GM23338 (cell line): ENCODE measurements at regions not wholly inside any gene's neighbourhood (a gene's known extent, or its start where the extent isn't known, plus 50 kb on each side); places are given as distances from the start of the nearest gene placed in this dataset.

Experiments used
- ATAC-seq: fragments of 200-7000 bp; cut with Tn5 transposase; 3 replicates; pipeline ENCODE4 v1.9.1; 2020
- DNase-seq: peaks from one replicate; pipeline ENCODE4 v3.0.0-alpha.2; 2015; ENCODE audit warnings: low spot score
- H2AFZ ChIP-seq: fragments of 200-600 bp; sonication (generic); 2 replicates; pipeline ENCODE4 v1.8.0; 2016; ENCODE audit warnings: antibody characterized with exemption, mild to moderate bottlenecking, moderate library complexity
- H3F3A ChIP-seq: fragments of 200-600 bp; sonication (generic); replicated peaks from 2 replicates; pipeline ENCODE4 v1.8.0; 2017; ENCODE audit warnings: antibody characterized with exemption, mixed run types, low read depth
- H3K27ac ChIP-seq: fragments of 200-600 bp; sonication (generic); 2 replicates; pipeline ENCODE4 v1.6.1; 2016; ENCODE audit warnings: low read depth
- H3K27me3 ChIP-seq: fragments of 200-600 bp; sonication (generic); 2 replicates; pipeline ENCODE4 v1.8.0; 2016; ENCODE audit warnings: mild to moderate bottlenecking, mixed run types, moderate library complexity; ENCODE audit not compliant: insufficient read depth
- H3K36me3 ChIP-seq: fragments of 200-600 bp; sonication (generic); 2 replicates; pipeline ENCODE4 v1.8.0; 2016; ENCODE audit warnings: mild to moderate bottlenecking; ENCODE audit not compliant: insufficient read depth
- H3K4me1 ChIP-seq: fragments of 200-600 bp; sonication (generic); 2 replicates; pipeline ENCODE4 v1.8.0; 2016; ENCODE audit warnings: mild to moderate bottlenecking, moderate library complexity; ENCODE audit not compliant: insufficient read depth
- H3K4me2 ChIP-seq: fragments of 200-600 bp; sonication (generic); 2 replicates; pipeline ENCODE4 v1.7.1; 2017; ENCODE audit warnings: mixed run types
- H3K4me3 ChIP-seq: fragments of 200-600 bp; sonication (generic); 2 replicates; pipeline ENCODE4 v1.6.1; 2016; ENCODE audit warnings: mixed run types
- H3K79me2 ChIP-seq: fragments of 200-600 bp; sonication (generic); replicated peaks from 2 replicates; pipeline ENCODE4 v1.8.0; 2017; ENCODE audit warnings: mild to moderate bottlenecking; ENCODE audit not compliant: insufficient read depth
- H3K9me2 ChIP-seq: fragments of 200-600 bp; sonication (generic); 2 replicates; pipeline ENCODE4 v1.8.0; 2017; ENCODE audit not compliant: insufficient read depth
- H4K20me1 ChIP-seq: fragments of 200-600 bp; sonication (generic); replicated peaks from 2 replicates; pipeline ENCODE4 v1.8.0; 2017; ENCODE audit warnings: mild to moderate bottlenecking; ENCODE audit not compliant: insufficient read depth
- H3K27ac Mint-ChIP-seq: 2 replicates; pipeline ENCODE4 v1.8.0; 2020; ENCODE audit warnings: inconsistent platforms, mild to moderate bottlenecking, moderate library complexity, mixed read lengths
- H3K27me3 Mint-ChIP-seq: 3 replicates; pipeline ENCODE4 v1.8.0; 2022; ENCODE audit warnings: low read depth, mild to moderate bottlenecking, moderate library complexity, mixed read lengths, inconsistent platforms; ENCODE audit not compliant: insufficient read depth, poor library complexity
- H3K36me3 Mint-ChIP-seq: 3 replicates; pipeline ENCODE4 v1.8.0; 2021; ENCODE audit warnings: low read depth, mild to moderate bottlenecking, inconsistent platforms, moderate library complexity, mixed read lengths
- H3K4me1 Mint-ChIP-seq: 3 replicates; pipeline ENCODE4 v1.8.0; 2020; ENCODE audit warnings: mild to moderate bottlenecking, inconsistent platforms, mixed read lengths
- H3K4me3 Mint-ChIP-seq: 3 replicates; pipeline ENCODE4 v1.8.0; 2021; ENCODE audit warnings: moderate library complexity, mild to moderate bottlenecking, inconsistent platforms, mixed read lengths
- H3K9me3 Mint-ChIP-seq: 3 replicates; pipeline ENCODE4 v1.8.0; 2020; ENCODE audit warnings: moderate library complexity, mild to moderate bottlenecking, inconsistent platforms, mixed read lengths
- CREB1 ChIP-seq: fragments of 250-450 bp; sonication (Bioruptor Pico); IDR thresholded peaks from 2 replicates; pipeline ENCODE4 v1.5.0; 2020; ENCODE audit warnings: low read depth, mild to moderate bottlenecking, moderate library complexity
- EZH2phosphoT487 ChIP-seq: fragments of 200-600 bp; sonication (generic); IDR thresholded peaks from one replicate; pipeline ENCODE4 v1.8.1; 2018; ENCODE audit warnings: antibody characterized with exemption; ENCODE audit not compliant: unreplicated experiment
- JUNB ChIP-seq: IDR thresholded peaks from one replicate; pipeline ENCODE4 v1.6.1; 2016; ENCODE audit warnings: antibody characterized with exemption; ENCODE audit not compliant: unreplicated experiment
- NANOG ChIP-seq: IDR thresholded peaks from 2 replicates; pipeline ENCODE4 v1.6.1; 2016; ENCODE audit warnings: antibody characterized with exemption, borderline replicate concordance
- TF ChIP-seq, protein P1 (sequence below), 2 experiments: fragments of 200-600 bp in 1 of 2; sonication (generic) in 1 of 2; conservative IDR thresholded peaks; 2 replicates each; pipeline versions ENCODE4 v1.5.1 to v1.6.1; 2016 to 2017; ENCODE audit warnings: antibody characterized with exemption in 2 of 2, low read depth in 2 of 2, mild to moderate bottlenecking in 2 of 2, moderate library complexity in 1 of 2
- TF ChIP-seq, protein P2 (sequence below): IDR thresholded peaks from one replicate; pipeline ENCODE4 v1.6.1; 2018; ENCODE audit warnings: antibody characterized with exemption; ENCODE audit not compliant: unreplicated experiment

DNA sequence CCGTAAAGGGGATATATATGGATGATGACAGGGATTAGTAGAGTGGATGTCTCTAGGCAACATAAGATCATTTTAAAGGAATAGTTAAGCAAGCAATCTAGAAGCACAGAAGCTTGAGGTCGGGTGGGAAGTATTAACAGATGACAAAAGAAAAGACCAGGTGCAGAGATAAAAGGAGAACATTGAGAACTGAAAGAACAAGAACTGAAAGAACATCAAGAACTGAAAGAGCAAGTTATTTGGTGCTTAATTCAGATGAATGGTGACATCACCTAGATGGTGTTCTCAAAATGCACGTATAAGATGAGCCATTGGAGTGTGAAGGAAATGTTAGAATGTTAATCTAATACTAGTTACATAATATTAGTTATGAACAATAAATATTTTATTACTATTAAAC, 224.0 kb upstream of the PDE3A start (continued):
- TF ChIP-seq, protein P1, sequence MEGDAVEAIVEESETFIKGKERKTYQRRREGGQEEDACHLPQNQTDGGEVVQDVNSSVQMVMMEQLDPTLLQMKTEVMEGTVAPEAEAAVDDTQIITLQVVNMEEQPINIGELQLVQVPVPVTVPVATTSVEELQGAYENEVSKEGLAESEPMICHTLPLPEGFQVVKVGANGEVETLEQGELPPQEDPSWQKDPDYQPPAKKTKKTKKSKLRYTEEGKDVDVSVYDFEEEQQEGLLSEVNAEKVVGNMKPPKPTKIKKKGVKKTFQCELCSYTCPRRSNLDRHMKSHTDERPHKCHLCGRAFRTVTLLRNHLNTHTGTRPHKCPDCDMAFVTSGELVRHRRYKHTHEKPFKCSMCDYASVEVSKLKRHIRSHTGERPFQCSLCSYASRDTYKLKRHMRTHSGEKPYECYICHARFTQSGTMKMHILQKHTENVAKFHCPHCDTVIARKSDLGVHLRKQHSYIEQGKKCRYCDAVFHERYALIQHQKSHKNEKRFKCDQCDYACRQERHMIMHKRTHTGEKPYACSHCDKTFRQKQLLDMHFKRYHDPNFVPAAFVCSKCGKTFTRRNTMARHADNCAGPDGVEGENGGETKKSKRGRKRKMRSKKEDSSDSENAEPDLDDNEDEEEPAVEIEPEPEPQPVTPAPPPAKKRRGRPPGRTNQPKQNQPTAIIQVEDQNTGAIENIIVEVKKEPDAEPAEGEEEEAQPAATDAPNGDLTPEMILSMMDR (conservative IDR thresholded peaks at IDR 0.05; ENCODE audit: low read depth in 2 of 2), result no peak
- TF ChIP-seq CREB1 (CRISPR knock-in tag) (no peak), JUNB (no peak)
- TF ChIP-seq, protein P2, sequence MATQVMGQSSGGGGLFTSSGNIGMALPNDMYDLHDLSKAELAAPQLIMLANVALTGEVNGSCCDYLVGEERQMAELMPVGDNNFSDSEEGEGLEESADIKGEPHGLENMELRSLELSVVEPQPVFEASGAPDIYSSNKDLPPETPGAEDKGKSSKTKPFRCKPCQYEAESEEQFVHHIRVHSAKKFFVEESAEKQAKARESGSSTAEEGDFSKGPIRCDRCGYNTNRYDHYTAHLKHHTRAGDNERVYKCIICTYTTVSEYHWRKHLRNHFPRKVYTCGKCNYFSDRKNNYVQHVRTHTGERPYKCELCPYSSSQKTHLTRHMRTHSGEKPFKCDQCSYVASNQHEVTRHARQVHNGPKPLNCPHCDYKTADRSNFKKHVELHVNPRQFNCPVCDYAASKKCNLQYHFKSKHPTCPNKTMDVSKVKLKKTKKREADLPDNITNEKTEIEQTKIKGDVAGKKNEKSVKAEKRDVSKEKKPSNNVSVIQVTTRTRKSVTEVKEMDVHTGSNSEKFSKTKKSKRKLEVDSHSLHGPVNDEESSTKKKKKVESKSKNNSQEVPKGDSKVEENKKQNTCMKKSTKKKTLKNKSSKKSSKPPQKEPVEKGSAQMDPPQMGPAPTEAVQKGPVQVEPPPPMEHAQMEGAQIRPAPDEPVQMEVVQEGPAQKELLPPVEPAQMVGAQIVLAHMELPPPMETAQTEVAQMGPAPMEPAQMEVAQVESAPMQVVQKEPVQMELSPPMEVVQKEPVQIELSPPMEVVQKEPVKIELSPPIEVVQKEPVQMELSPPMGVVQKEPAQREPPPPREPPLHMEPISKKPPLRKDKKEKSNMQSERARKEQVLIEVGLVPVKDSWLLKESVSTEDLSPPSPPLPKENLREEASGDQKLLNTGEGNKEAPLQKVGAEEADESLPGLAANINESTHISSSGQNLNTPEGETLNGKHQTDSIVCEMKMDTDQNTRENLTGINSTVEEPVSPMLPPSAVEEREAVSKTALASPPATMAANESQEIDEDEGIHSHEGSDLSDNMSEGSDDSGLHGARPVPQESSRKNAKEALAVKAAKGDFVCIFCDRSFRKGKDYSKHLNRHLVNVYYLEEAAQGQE, result no peak

DNA sequence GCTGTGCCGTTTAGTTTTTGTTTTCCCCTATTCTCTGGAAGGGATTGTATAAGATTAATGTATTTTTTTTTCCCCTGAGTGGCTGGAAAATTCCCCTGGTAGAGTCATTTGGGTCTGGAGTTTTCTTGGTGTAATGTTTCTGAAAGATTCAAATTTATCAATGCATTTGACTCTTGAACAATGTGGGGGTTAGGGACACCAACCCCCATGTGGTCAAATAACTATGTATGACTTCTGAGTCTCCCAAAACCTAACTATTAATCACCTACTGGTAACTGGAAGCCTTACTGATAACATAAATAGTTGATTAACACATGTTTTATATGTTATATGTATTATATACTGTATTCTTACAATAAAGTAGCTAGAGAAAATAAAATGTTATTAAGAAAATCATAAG, 220.1 kb upstream of the PDE3A start:
- no peak overlapping the region for H3K4me3 Mint-ChIP-seq
- no peaks in the 10 kb centered on the region for H3F3A ChIP-seq
- no peaks in the 10 kb centered on the region for H3K79me2 ChIP-seq
- ATAC-seq (no peak), DNase-seq (no peak)
- no peaks in the 10 kb centered on the region for H3K27me3 Mint-ChIP-seq
- no peak for TF ChIP-seq NANOG
- TF ChIP-seq, protein P2, result no peak
- no peak for TF ChIP-seq CREB1 (CRISPR knock-in tag)
- TF ChIP-seq EZH2phosphoT487, result no peak
- no peak for TF ChIP-seq JUNB
- H3K9me3 Mint-ChIP-seq, result no peaks in the 10 kb centered on the region
- no peaks in the 10 kb centered on the region for H3K36me3 Mint-ChIP-seq
- no peaks in the 10 kb centered on the region for H4K20me1 ChIP-seq
- H3K27ac ChIP-seq, result no peak overlapping the region
- H3K36me3 ChIP-seq, result no peaks in the 10 kb centered on the region
- no peak overlapping the region for H3K27ac Mint-ChIP-seq
- H3K4me1 ChIP-seq, result peaks cover 5% of the 10 kb centered on the region; the same call in 1 of the 2 replicates
- no peak overlapping the region for H3K4me2 ChIP-seq
- H3K9me2 ChIP-seq, result peaks cover 12% of the 10 kb centered on the region
- no peaks in the 10 kb centered on the region for H3K27me3 ChIP-seq
- H3K4me1 Mint-ChIP-seq, result peaks cover 2% of the 10 kb centered on the region; the same call in 1 of the 3 replicates
- no peak overlapping the region for H3K4me3 ChIP-seq
- H2AFZ ChIP-seq, result no peak overlapping the region
